ENCODE measurements at regions not wholly inside any gene's neighbourhood (a gene's known extent, or its start where the extent isn't known, plus 50 kb on each side); places are given as distances from the start of the nearest gene placed in this dataset.
"Not testable (repeated sequence)": the region's sequence is repeated elsewhere in the genome, so short reads cannot be mapped to it uniquely, and the experiment has no call there.

- TF ChIP-seq ZFX (IDR thresholded peaks at IDR 0.05), result no peak
- no peak for TF ChIP-seq CTCF (conservative IDR thresholded peaks at IDR 0.05)
- no peak overlapping the region for H3K27ac ChIP-seq
Observed at GRCh38 chr16:88170528-88170991, 212.2 kb upstream of the ZNF469 start.

- H3K27ac ChIP-seq, result not testable (repeated sequence)
Observed at GRCh38 chr16:88171126-88171525, 211.6 kb upstream of the ZNF469 start.

- H3K27ac ChIP-seq, result not testable (repeated sequence)
Observed at GRCh38 chr16:88176184-88176583, 206.6 kb upstream of the ZNF469 start.

GRCh38 chr16:88176591-88177180 is 206.1 kb upstream of the ZNF469 start:
- not testable (repeated sequence) for H3K27ac ChIP-seq

GRCh38 chr16:88178251-88178650 is 204.5 kb upstream of the ZNF469 start:
- not testable (repeated sequence) for H3K27ac ChIP-seq

GRCh38 chr16:88178896-88179295 is 203.9 kb upstream of the ZNF469 start:
- H3K27ac ChIP-seq, result not testable (repeated sequence)

GRCh38 chr16:88182967-88183881 is 199.5 kb upstream of the ZNF469 start:
- not testable (repeated sequence) for H3K27ac ChIP-seq

- H3K27ac ChIP-seq, result not testable (repeated sequence)
Observed at GRCh38 chr16:88184053-88184452, 198.7 kb upstream of the ZNF469 start.

GRCh38 chr16:88184566-88185355 is 198.0 kb upstream of the ZNF469 start:
- not testable (repeated sequence) for H3K27ac ChIP-seq

GRCh38 chr16:88185406-88185805 is 197.4 kb upstream of the ZNF469 start:
- H3K27ac ChIP-seq, result not testable (repeated sequence)

GRCh38 chr16:88185976-88186888 is 196.5 kb upstream of the ZNF469 start:
- H3K27ac ChIP-seq, result not testable (repeated sequence)

GRCh38 chr16:88186889-88187870 is 195.6 kb upstream of the ZNF469 start:
- H3K27ac ChIP-seq, result not testable (repeated sequence)

- H3K27ac ChIP-seq, result not testable (repeated sequence)
Observed at GRCh38 chr16:88188171-88188895, 194.4 kb upstream of the ZNF469 start.

GRCh38 chr16:88190592-88191095 is 192.1 kb upstream of the ZNF469 start:
- H3K27ac ChIP-seq, result not testable (repeated sequence)

- H3K27ac ChIP-seq, result not testable (repeated sequence)
Observed at GRCh38 chr16:88191168-88191567, 191.6 kb upstream of the ZNF469 start.
